Mesothelial cell of epicardium (in vitro differentiated cells): ENCODE measurements at regions not wholly inside any gene's neighbourhood (a gene's known extent, or its start where the extent isn't known, plus 50 kb on each side); places are given as distances from the start of the nearest gene placed in this dataset.

Source experiments
- DNase-seq, 2 experiments: peaks; one replicate each; pipeline ENCODE4 v3.0.0; 2021; ENCODE audit warnings: low spot score in 2 of 2; ENCODE audit not compliant: unreplicated experiment in 2 of 2
- H3K27ac Mint-ChIP-seq: 2 replicates; pipeline ENCODE4 v1.8.0; 2021; ENCODE audit warnings: mixed read lengths
- H3K27me3 Mint-ChIP-seq: 2 replicates; pipeline ENCODE4 v1.8.0; 2021; ENCODE audit warnings: low read depth, mixed read lengths
- H3K36me3 Mint-ChIP-seq: 2 replicates; pipeline ENCODE4 v1.8.0; 2021; ENCODE audit warnings: mixed read lengths
- H3K4me1 Mint-ChIP-seq: 2 replicates; pipeline ENCODE4 v1.8.0; 2021; ENCODE audit warnings: mixed read lengths
- H3K4me3 Mint-ChIP-seq: 2 replicates; pipeline ENCODE4 v1.8.0; 2021; ENCODE audit warnings: mild to moderate bottlenecking, moderate library complexity, mixed read lengths
- H3K9me3 Mint-ChIP-seq: 2 replicates; pipeline ENCODE4 v1.8.0; 2021; ENCODE audit warnings: mixed read lengths
- CTCF ChIP-seq: fragments of 200-600 bp; sonication (generic); IDR thresholded peaks from one replicate; pipeline ENCODE4 v1.5.0; 2021; ENCODE audit warnings: antibody characterized with exemption; ENCODE audit not compliant: unreplicated experiment

GRCh38 chr15:66897971-66898370 is 167.4 kb upstream of the SMAD3 start:
- no peak for DNase-seq
- Mint-ChIP-seq H3K9me3 (no peaks in the 10 kb centered on the region), H3K27ac (no peak overlapping the region), H3K4me1 (peaks cover 34% of the 10 kb centered on the region), H3K4me3 (no peak overlapping the region), H3K27me3 (no peaks in the 10 kb centered on the region), H3K36me3 (peaks cover 2% of the 10 kb centered on the region)
- no peak for TF ChIP-seq CTCF

- TF ChIP-seq CTCF, result no peak
- Mint-ChIP-seq H3K27me3 (no peaks in the 10 kb centered on the region), H3K4me3 (no peak overlapping the region), H3K27ac (no peak overlapping the region), H3K36me3 (peaks cover 3% of the 10 kb centered on the region), H3K9me3 (no peaks in the 10 kb centered on the region), H3K4me1 (peaks cover 29% of the 10 kb centered on the region)
- DNase-seq, result no peak
Measured at GRCh38 chr15:66898656-66899386, 166.6 kb upstream of the SMAD3 start.

- Mint-ChIP-seq H3K27me3 (no peaks in the 10 kb centered on the region), H3K4me1 (peaks cover 24% of the 10 kb centered on the region), H3K36me3 (peaks cover 3% of the 10 kb centered on the region), H3K4me3 (no peak overlapping the region), H3K27ac (no peak overlapping the region), H3K9me3 (no peaks in the 10 kb centered on the region)
- TF ChIP-seq CTCF, result no peak
- no peak for DNase-seq
Measured at GRCh38 chr15:66899555-66900350, 165.6 kb upstream of the SMAD3 start.

GRCh38 chr15:66900586-66901310 is 164.7 kb upstream of the SMAD3 start:
- DNase-seq, result no peak
- Mint-ChIP-seq H3K4me3 (no peak overlapping the region), H3K27ac (peak overlapping the region; percentile 0), H3K4me1 (peaks cover 16% of the 10 kb centered on the region), H3K27me3 (no peaks in the 10 kb centered on the region), H3K36me3 (peaks cover 3% of the 10 kb centered on the region), H3K9me3 (no peaks in the 10 kb centered on the region)
- no peak for TF ChIP-seq CTCF

GRCh38 chr15:66901336-66902100 is 163.9 kb upstream of the SMAD3 start:
- Mint-ChIP-seq H3K9me3 (no peaks in the 10 kb centered on the region), H3K36me3 (peaks cover 6% of the 10 kb centered on the region), H3K27me3 (no peaks in the 10 kb centered on the region), H3K27ac (no peak overlapping the region), H3K4me3 (no peak overlapping the region), H3K4me1 (peaks cover 10% of the 10 kb centered on the region)
- no peak for TF ChIP-seq CTCF
- DNase-seq, result no peak
